HEK293T (cell line): ENCODE measurements at regions not wholly inside any gene's neighbourhood (a gene's known extent, or its start where the extent isn't known, plus 50 kb on each side); places are given as distances from the start of the nearest gene placed in this dataset.

ENCODE experiments used
- CTCF ChIA-PET: fragments of 350-600 bp; formaldehyde crosslinking; extraction: SDS; loops from one replicate; lab custom pipeline; 2021; ENCODE audit warnings: antibody characterized with exemption, inconsistent platforms; lab: Yijun Ruan, JAX
- POLR2A ChIA-PET: fragments of 350-600 bp; formaldehyde crosslinking; extraction: SDS; loops from one replicate; lab custom pipeline; 2020; ENCODE audit warnings: antibody characterized with exemption, inconsistent platforms; lab: Yijun Ruan, JAX
- DNase-seq: peaks from one replicate; pipeline ENCODE4 v3.0.0; 2012; ENCODE audit warnings: mixed read lengths; ENCODE audit errors: extremely low spot score
- ARNT ChIP-seq: fragments of 450-650 bp; IDR thresholded peaks from 2 replicates; pipeline ENCODE4 v1.6.1; 2017; ENCODE audit warnings: mild to moderate bottlenecking
- BHLHE40 ChIP-seq: fragments of 450-650 bp; IDR thresholded peaks from 2 replicates; pipeline ENCODE4 v1.6.1; 2016; ENCODE audit warnings: mild to moderate bottlenecking, moderate library complexity, borderline replicate concordance
- CTBP1 ChIP-seq: fragments of 450-650 bp; IDR thresholded peaks from 2 replicates; pipeline ENCODE4 v1.6.1; 2016; ENCODE audit warnings: borderline replicate concordance
- ELF4 ChIP-seq: fragments of 450-650 bp; IDR thresholded peaks from 2 replicates; pipeline ENCODE4 v1.6.1; 2017; ENCODE audit warnings: antibody characterized with exemption
- FOXA1 ChIP-seq: fragments of 450-650 bp; IDR thresholded peaks from 2 replicates; pipeline ENCODE4 v1.6.1; 2016; ENCODE audit warnings: mild to moderate bottlenecking
- FOXK2 ChIP-seq: fragments of 450-650 bp; IDR thresholded peaks from 2 replicates; pipeline ENCODE4 v1.6.1; 2016; ENCODE audit warnings: mild to moderate bottlenecking
- FOXM1 ChIP-seq: fragments of 450-650 bp; IDR thresholded peaks from 2 replicates; pipeline ENCODE4 v1.6.1; 2017; ENCODE audit warnings: mild to moderate bottlenecking, borderline replicate concordance
- HDGF ChIP-seq: fragments of 450-650 bp; IDR thresholded peaks from 2 replicates; pipeline ENCODE4 v1.6.1; 2017; ENCODE audit warnings: antibody characterized with exemption, borderline replicate concordance
- L3MBTL2 ChIP-seq: fragments of 450-650 bp; conservative IDR thresholded peaks from 2 replicates; pipeline ENCODE4 v1.6.1; 2016; ENCODE audit warnings: mild to moderate bottlenecking
- LEF1 ChIP-seq: fragments of 450-650 bp; IDR thresholded peaks from 2 replicates; pipeline ENCODE4 v1.6.1; 2017; ENCODE audit warnings: mild to moderate bottlenecking, borderline replicate concordance
- NFRKB ChIP-seq: fragments of 450-650 bp; IDR thresholded peaks from 2 replicates; pipeline ENCODE4 v1.6.1; 2016; ENCODE audit warnings: mild to moderate bottlenecking, moderate library complexity
- PKNOX1 ChIP-seq: fragments of 450-650 bp; IDR thresholded peaks from 2 replicates; pipeline ENCODE4 v1.6.1; 2016
- SP1 ChIP-seq: fragments of 450-650 bp; IDR thresholded peaks from 2 replicates; pipeline ENCODE4 v1.6.1; 2017
- SUZ12 ChIP-seq: fragments of 450-650 bp; IDR thresholded peaks from 2 replicates; pipeline ENCODE4 v1.6.1; 2016; ENCODE audit warnings: mild to moderate bottlenecking
- TARDBP ChIP-seq: fragments of 450-650 bp; IDR thresholded peaks from 2 replicates; pipeline ENCODE4 v1.6.1; 2016
- ZNF384 ChIP-seq: fragments of 450-650 bp; IDR thresholded peaks from 2 replicates; pipeline ENCODE4 v1.6.1; 2016

GRCh38 chr1:56265216-56265615 is 314.1 kb downstream of the PLPP3 start:
- no peak for DNase-seq
- ChIA-PET CTCF (no interaction called here), POLR2A (no interaction called here)

DNA sequence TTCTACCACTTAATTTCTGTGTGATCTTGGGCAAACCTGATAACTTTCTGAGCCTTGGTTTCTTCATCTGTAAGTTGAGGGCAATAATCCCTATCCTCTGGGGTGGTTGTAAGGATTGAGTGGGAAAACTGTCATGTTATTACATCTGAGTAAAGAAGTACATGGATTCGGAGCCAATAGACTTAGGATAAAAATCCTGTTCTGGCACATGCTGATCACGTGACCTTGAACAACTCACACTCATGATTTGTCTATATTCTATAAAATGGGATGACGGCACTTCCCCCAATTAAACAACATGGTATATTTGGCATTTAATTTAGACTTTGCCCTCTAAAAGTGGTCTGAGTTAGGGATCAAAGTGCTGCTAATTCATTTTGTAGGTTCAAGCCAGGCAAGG is 315.5 kb downstream of the PLPP3 start:
- DNase-seq: no peak
- TF ChIP-seq CTBP1 (no peak), ARNT (no peak), FOXK2 (no peak), SUZ12 (no peak), BHLHE40 (no peak), ZNF384 (no peak), FOXM1 (no peak), HDGF (no peak), FOXA1 (no peak), NFRKB (no peak), SP1 (no peak), PKNOX1 (no peak)
- CTCF ChIA-PET: no interaction called here
- POLR2A ChIA-PET: no interaction called here

More at GRCh38 chr1:56265216-56265615, 314.1 kb downstream of the PLPP3 start:
- no peak for TF ChIP-seq L3MBTL2

DNA sequence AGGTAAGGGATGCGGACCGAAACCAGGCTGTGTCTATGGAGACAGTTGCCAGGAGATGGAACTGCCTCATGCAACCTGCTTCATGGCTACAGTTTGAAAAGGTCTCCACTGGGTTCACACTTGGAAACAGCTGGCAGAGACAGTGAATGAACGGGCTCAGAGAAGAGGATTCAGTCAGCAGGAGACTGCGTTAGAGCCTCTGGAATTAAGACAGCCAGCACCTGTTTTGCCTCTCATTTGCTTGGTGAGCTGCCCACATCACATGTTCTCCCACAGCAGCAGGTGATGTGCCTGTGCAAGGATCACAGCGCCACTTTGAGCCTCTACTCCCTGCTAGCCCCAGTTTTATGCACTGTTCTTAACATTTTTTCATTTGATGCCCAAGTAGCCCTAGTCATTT is 321.0 kb downstream of the PLPP3 start:
- POLR2A ChIA-PET: interaction anchor here (0.6 kb wide), 1 partner anchor 18 kb away, joined by 4 read pairs; no protein-coding TSS in a partner anchor
- CTCF ChIA-PET: no interaction called here
- no peak for DNase-seq
- TF ChIP-seq ARNT (no peak), ZNF384 (no peak), FOXM1 (no peak), PKNOX1 (no peak), SUZ12 (no peak), LEF1 (no peak), ELF4 (no peak), FOXK2 (no peak), TARDBP (no peak), L3MBTL2 (no peak), NFRKB (no peak), HDGF (no peak), BHLHE40 (no peak), FOXA1 (no peak), SP1 (no peak), CTBP1 (no peak)

DNA sequence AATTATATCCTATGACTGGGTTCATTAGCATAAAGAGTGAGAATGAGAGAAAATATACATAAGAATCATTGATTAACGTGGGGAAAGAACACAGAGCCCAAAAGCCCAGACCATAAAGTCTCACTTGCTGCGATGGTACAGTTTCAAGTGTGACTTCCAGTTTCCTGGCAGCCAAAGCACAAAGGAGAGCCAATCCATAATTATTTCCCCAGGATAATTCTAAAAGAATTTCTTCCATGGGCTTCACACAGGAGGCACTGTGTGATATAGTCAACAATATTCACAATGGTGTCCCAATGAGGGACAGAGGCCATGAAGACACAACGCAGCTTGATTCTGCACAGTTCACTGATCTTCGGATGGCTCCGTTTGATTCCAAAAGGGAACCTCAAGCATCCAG is 321.6 kb downstream of the PLPP3 start:
- TF ChIP-seq LEF1: no peak
- no peak for TF ChIP-seq BHLHE40
- no peak for TF ChIP-seq FOXA1
- no peak for TF ChIP-seq HDGF
- TF ChIP-seq L3MBTL2: no peak
- no peak for TF ChIP-seq CTBP1
- TF ChIP-seq NFRKB: no peak
- no peak for TF ChIP-seq TARDBP
- no peak for TF ChIP-seq SUZ12
- no peak for TF ChIP-seq ARNT
- TF ChIP-seq ELF4: no peak
- no peak for TF ChIP-seq FOXK2
- TF ChIP-seq ZNF384: no peak
- no peak for TF ChIP-seq SP1
- no peak for TF ChIP-seq PKNOX1
- TF ChIP-seq FOXM1: no peak
- POLR2A ChIA-PET: no interaction called here
- CTCF ChIA-PET: no interaction called here
- no peak for DNase-seq

GRCh38 chr1:56256153-56257000 is 323.0 kb downstream of the PLPP3 start:
- CTCF ChIA-PET: interaction anchor here (0.8 kb wide), 1 partner anchor 24 kb away, joined by 3 read pairs; no protein-coding TSS in a partner anchor
- POLR2A ChIA-PET: no interaction called here
- no peak for DNase-seq
- TF ChIP-seq PKNOX1 (no peak), BHLHE40 (no peak), NFRKB (no peak), L3MBTL2 (no peak), ARNT (no peak), CTBP1 (no peak)
